A673 (cell line): ENCODE measurements at regions not wholly inside any gene's neighbourhood (a gene's known extent, or its start where the extent isn't known, plus 50 kb on each side); places are given as distances from the start of the nearest gene placed in this dataset.

Source experiments
- BruUV-seq: library from RNA; stranded (reverse); fragments of 400-500 nt; replicated peaks from 2 replicates; lab custom pipeline; 2021; lab: Mats Ljungman, UMichigan
- CTCF ChIA-PET: fragments of 300-600 bp; sonication (Branson Sonifier 250); formaldehyde crosslinking; loops from one replicate; lab custom pipeline; 2022; ENCODE audit warnings: antibody characterized with exemption; lab: Charles Lee
- POLR2A ChIA-PET: fragments of 300-600 bp; sonication (Branson Sonifier 250); formaldehyde crosslinking; loops from one replicate; lab custom pipeline; 2022; ENCODE audit warnings: antibody characterized with exemption; ENCODE audit not compliant: low non-redundant PET; lab: Charles Lee
- DNase-seq: peaks from one replicate; pipeline ENCODE4 v3.0.0-alpha.2; 2015; ENCODE audit warnings: low spot score
- H3K27ac ChIP-seq: fragments of 200-600 bp; sonication (generic); 2 replicates; pipeline ENCODE4 v1.5.1; 2016; ENCODE audit warnings: mixed run types, low read depth, mild to moderate bottlenecking, mixed read lengths, antibody characterized with exemption, low read length; ENCODE audit not compliant: poor library complexity, severe bottlenecking
- H3K27me3 ChIP-seq: fragments of 200-600 bp; sonication (generic); replicated peaks from 2 replicates; pipeline ENCODE4 v1.6.1; 2017; ENCODE audit warnings: mixed run types, low read depth, mild to moderate bottlenecking, mixed read lengths, antibody characterized with exemption, low read length; ENCODE audit not compliant: insufficient read depth, poor library complexity
- H3K36me3 ChIP-seq: fragments of 200-600 bp; sonication (generic); 2 replicates; pipeline ENCODE4 v1.6.1; 2016; ENCODE audit warnings: mixed run types, mild to moderate bottlenecking, mixed read lengths, antibody characterized with exemption, low read length; ENCODE audit not compliant: insufficient read depth, poor library complexity, severe bottlenecking
- H3K4me1 ChIP-seq: fragments of 200-600 bp; sonication (generic); 2 replicates; pipeline ENCODE4 v1.6.1; 2017; ENCODE audit warnings: mixed run types, mild to moderate bottlenecking, mixed read lengths, antibody characterized with exemption, low read length; ENCODE audit not compliant: insufficient read depth, poor library complexity, severe bottlenecking
- H3K4me3 ChIP-seq: fragments of 200-600 bp; sonication (generic); 2 replicates; pipeline ENCODE4 v1.5.1; 2016; ENCODE audit warnings: low read depth, mixed run types, mild to moderate bottlenecking, mixed read lengths, low read length; ENCODE audit not compliant: poor library complexity, severe bottlenecking
- H3K9me3 ChIP-seq: fragments of 200-600 bp; sonication (generic); 2 replicates; pipeline ENCODE4 v1.6.1; 2016; ENCODE audit warnings: mixed run types, low read depth, mild to moderate bottlenecking, mixed read lengths, antibody characterized with exemption, low read length; ENCODE audit not compliant: poor library complexity, severe bottlenecking
- CTCF ChIP-seq: fragments of 300-800, 200-600 bp; sonication (generic); conservative IDR thresholded peaks from 2 replicates; pipeline ENCODE4 v1.5.1; 2017; ENCODE audit warnings: low read depth, mild to moderate bottlenecking, antibody characterized with exemption, low read length, moderate library complexity, mixed read lengths
- EZH2 ChIP-seq: fragments of 200-600 bp; sonication (generic); IDR thresholded peaks from 2 replicates; pipeline ENCODE4 v1.6.1; 2017; ENCODE audit warnings: borderline replicate concordance, low read depth, mild to moderate bottlenecking, mixed read lengths, antibody characterized with exemption, low read length; ENCODE audit not compliant: poor library complexity, severe bottlenecking
- intact Hi-C: fragments of 100-400 bp; cut with micrococcal nuclease; formaldehyde crosslinking; loops from one replicate; pipeline ENCODE4 v1.10.0; 2022; ENCODE audit not compliant: unreplicated experiment

DNA sequence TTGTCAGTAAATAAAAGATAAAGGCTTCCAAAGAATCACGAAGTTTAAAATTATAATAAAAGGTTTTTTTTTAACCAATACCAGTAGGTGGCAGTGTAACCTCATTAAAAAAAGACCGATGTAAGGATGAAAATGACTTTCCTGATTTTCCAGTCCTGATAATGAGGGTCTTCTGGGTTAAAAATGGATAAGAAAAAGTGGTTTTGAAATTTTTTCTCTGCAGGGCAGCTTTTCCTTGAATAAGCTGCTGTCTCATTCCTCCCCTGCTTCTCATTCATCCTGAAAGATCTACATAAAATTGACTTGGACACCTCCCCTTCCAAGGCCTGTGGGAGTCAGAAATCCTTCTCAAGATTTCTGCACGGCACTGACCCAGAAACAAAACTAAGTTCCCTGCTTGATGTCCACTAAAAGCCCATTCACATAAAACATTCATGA lies 58.9 kb upstream of the FBXO33 start:
- CTCF ChIA-PET = no interaction called here
- BruUV-seq = no TSS peak

DNA sequence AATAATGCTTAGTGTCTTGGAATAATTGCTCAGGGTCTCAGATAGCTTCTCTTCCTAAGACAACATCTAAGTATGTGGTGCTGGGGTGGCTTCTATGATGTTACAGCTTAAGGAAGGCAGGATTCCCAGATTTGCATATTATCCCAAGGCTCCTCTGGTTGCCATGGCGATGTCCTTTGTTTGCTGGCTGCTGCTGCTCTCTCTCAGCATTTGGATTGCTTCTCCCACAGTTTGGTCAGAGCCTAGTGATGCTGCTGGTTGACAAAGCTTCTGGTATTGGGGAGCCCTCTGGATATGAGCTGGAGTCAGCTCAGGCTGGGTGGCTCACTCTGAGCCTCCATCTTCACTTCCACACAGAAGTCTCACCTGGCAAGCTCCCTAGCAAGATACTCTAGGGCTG lies 56.4 kb upstream of the FBXO33 start:
- CTCF ChIA-PET = no interaction called here
- POLR2A ChIA-PET = no interaction called here
- no TSS peak for BruUV-seq
- Histone ChIP-seq H3K9me3 (no peaks in the 10 kb centered on the region), H3K4me1 (peaks cover 12% of the 10 kb centered on the region), H3K27me3 (no peaks in the 10 kb centered on the region), H3K4me3 (no peak overlapping the region), H3K27ac (no peak overlapping the region), H3K36me3 (no peaks in the 10 kb centered on the region)
- intact Hi-C loops = no loop called here
- DNase-seq = peak; percentile 17
- TF ChIP-seq CTCF (no peak), EZH2 (no peak)

More for the DNA sequence above, 58.9 kb upstream of the FBXO33 start:
- POLR2A ChIA-PET = no interaction called here
- Histone ChIP-seq H3K4me1 (peaks cover 12% of the 10 kb centered on the region), H3K27me3 (no peaks in the 10 kb centered on the region), H3K27ac (no peak overlapping the region), H3K4me3 (no peak overlapping the region), H3K36me3 (no peaks in the 10 kb centered on the region), H3K9me3 (no peaks in the 10 kb centered on the region)
- no peak for TF ChIP-seq EZH2
- peak; percentile 57 for TF ChIP-seq CTCF
- intact Hi-C loops = no loop called here
- DNase-seq = peak; percentile 72

- H3K27ac ChIP-seq = no peak overlapping the region
- H3K27me3 ChIP-seq = peaks cover 3% of the 10 kb centered on the region
- TF ChIP-seq CTCF = no peak
- TF ChIP-seq EZH2 = no peak
- H3K36me3 ChIP-seq = no peaks in the 10 kb centered on the region
- no peaks in the 10 kb centered on the region for H3K9me3 ChIP-seq
- intact Hi-C loops = no loop called here
- DNase-seq = no peak
- BruUV-seq = no TSS peak
- ChIA-PET CTCF (no interaction called here), POLR2A (no interaction called here)
- H3K4me3 ChIP-seq = no peak overlapping the region
- no peaks in the 10 kb centered on the region for H3K4me1 ChIP-seq
Measured at GRCh38 chr14:39483682-39484081, 51.4 kb upstream of the FBXO33 start.
